A549 (cell line): ENCODE measurements at regions not wholly inside any gene's neighbourhood (a gene's known extent, or its start where the extent isn't known, plus 50 kb on each side); places are given as distances from the start of the nearest gene placed in this dataset.

Experiments used
- EHF ChIP-seq: fragments of 250-450 bp; sonication (Bioruptor Pico); IDR thresholded peaks from 2 replicates; pipeline ENCODE4 v1.5.0; 2020; ENCODE audit warnings: mild to moderate bottlenecking
- POLR2A ChIP-seq: IDR thresholded peaks from 2 replicates; pipeline ENCODE4 v1.6.1; 2012; ENCODE audit warnings: mild to moderate bottlenecking, low read length
- TF ChIP-seq, protein P1 (sequence below): fragments of >200 bp; sonication (Bioruptor Twin); formaldehyde crosslinking; IDR thresholded peaks from 3 replicates; pipeline ENCODE4 v1.5.1; 2016
- TF ChIP-seq, protein P2 (sequence below): fragments of >200 bp; sonication (Bioruptor Twin); formaldehyde crosslinking; IDR thresholded peaks from 3 replicates; pipeline ENCODE4 v1.6.1; 2016
- TF ChIP-seq, protein P3 (sequence below): IDR thresholded peaks from 2 replicates; pipeline ENCODE4 v1.6.1; 2012
- TF ChIP-seq, protein P4 (sequence below): fragments of 250-450 bp; sonication (Bioruptor Pico); IDR thresholded peaks from 2 replicates; pipeline ENCODE4 v1.5.0; 2020; ENCODE audit warnings: low read depth, mild to moderate bottlenecking, moderate library complexity

DNA sequence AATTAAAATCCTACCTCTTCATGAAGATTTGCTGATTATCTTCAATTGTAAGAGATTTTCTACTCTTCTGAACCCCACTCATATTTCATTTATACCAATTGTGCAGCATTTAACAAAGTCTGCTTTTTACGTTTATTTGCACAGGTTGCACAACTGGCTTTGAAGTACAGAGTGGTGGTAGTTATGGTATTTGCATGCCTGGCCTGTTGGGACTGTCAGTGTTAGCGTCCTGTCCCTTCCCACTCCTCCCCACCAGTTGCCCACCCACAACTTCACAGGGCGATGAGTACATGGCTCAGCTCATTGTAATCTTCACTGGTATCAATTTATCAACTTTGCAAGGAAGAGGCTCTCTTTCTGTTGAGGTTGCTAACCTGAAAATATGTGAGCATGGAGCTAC, 372.3 kb downstream of the AASDHPPT start:
- TF ChIP-seq, protein P1, sequence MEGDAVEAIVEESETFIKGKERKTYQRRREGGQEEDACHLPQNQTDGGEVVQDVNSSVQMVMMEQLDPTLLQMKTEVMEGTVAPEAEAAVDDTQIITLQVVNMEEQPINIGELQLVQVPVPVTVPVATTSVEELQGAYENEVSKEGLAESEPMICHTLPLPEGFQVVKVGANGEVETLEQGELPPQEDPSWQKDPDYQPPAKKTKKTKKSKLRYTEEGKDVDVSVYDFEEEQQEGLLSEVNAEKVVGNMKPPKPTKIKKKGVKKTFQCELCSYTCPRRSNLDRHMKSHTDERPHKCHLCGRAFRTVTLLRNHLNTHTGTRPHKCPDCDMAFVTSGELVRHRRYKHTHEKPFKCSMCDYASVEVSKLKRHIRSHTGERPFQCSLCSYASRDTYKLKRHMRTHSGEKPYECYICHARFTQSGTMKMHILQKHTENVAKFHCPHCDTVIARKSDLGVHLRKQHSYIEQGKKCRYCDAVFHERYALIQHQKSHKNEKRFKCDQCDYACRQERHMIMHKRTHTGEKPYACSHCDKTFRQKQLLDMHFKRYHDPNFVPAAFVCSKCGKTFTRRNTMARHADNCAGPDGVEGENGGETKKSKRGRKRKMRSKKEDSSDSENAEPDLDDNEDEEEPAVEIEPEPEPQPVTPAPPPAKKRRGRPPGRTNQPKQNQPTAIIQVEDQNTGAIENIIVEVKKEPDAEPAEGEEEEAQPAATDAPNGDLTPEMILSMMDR, result no peak
- TF ChIP-seq POLR2A, result no peak
- TF ChIP-seq EHF, result no peak
- TF ChIP-seq, protein P2, sequence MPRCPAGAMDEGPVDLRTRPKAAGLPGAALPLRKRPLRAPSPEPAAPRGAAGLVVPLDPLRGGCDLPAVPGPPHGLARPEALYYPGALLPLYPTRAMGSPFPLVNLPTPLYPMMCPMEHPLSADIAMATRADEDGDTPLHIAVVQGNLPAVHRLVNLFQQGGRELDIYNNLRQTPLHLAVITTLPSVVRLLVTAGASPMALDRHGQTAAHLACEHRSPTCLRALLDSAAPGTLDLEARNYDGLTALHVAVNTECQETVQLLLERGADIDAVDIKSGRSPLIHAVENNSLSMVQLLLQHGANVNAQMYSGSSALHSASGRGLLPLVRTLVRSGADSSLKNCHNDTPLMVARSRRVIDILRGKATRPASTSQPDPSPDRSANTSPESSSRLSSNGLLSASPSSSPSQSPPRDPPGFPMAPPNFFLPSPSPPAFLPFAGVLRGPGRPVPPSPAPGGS, result no peak
- TF ChIP-seq, protein P3, sequence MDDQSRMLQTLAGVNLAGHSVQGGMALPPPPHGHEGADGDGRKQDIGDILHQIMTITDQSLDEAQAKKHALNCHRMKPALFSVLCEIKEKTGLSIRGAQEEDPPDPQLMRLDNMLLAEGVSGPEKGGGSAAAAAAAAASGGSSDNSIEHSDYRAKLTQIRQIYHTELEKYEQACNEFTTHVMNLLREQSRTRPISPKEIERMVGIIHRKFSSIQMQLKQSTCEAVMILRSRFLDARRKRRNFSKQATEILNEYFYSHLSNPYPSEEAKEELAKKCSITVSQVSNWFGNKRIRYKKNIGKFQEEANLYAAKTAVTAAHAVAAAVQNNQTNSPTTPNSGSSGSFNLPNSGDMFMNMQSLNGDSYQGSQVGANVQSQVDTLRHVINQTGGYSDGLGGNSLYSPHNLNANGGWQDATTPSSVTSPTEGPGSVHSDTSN, result no peak
- TF ChIP-seq, protein P4, sequence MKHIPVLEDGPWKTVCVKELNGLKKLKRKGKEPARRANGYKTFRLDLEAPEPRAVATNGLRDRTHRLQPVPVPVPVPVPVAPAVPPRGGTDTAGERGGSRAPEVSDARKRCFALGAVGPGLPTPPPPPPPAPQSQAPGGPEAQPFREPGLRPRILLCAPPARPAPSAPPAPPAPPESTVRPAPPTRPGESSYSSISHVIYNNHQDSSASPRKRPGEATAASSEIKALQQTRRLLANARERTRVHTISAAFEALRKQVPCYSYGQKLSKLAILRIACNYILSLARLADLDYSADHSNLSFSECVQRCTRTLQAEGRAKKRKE, result no peak
